ENCODE measurements at regions not wholly inside any gene's neighbourhood (a gene's known extent, or its start where the extent isn't known, plus 50 kb on each side); places are given as distances from the start of the nearest gene placed in this dataset.

DNA sequence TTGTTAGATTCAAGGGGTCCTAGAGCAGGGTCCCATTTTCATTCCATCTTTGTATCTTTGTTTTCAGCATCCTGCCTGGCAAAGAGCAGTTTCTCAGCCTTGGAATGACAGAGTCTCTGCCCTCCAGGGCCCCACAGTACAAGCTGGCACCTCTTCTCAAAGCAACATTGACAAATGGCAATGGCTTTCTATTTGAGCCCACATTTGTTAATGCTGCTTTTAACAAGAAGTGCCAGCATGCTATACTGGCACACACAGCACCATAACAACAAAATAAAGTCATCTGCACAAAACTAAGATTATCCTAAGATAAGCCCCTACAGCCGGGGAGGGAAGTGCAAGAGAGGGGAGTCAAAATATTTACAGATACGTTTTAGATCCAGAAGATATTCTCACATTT is 309.7 kb upstream of the C11orf87 start:
- 16 to 24% methylated on average over 2 of the region's 2 CpGs for WGBS, 2 donors
- no peak for DNase-seq
- TF ChIP-seq POLR2A (IDR thresholded peaks at IDR 0.05) = no peak
- TF ChIP-seq, protein P1, sequence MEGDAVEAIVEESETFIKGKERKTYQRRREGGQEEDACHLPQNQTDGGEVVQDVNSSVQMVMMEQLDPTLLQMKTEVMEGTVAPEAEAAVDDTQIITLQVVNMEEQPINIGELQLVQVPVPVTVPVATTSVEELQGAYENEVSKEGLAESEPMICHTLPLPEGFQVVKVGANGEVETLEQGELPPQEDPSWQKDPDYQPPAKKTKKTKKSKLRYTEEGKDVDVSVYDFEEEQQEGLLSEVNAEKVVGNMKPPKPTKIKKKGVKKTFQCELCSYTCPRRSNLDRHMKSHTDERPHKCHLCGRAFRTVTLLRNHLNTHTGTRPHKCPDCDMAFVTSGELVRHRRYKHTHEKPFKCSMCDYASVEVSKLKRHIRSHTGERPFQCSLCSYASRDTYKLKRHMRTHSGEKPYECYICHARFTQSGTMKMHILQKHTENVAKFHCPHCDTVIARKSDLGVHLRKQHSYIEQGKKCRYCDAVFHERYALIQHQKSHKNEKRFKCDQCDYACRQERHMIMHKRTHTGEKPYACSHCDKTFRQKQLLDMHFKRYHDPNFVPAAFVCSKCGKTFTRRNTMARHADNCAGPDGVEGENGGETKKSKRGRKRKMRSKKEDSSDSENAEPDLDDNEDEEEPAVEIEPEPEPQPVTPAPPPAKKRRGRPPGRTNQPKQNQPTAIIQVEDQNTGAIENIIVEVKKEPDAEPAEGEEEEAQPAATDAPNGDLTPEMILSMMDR (IDR thresholded peaks at IDR 0.05) = no peak
- H3K4me1 ChIP-seq = peaks cover 0 to 8% (median 0%) of the 10 kb centered on the region in 3 donors
- H3K27me3 ChIP-seq = no peaks in the 10 kb centered on the region
- H3K27ac ChIP-seq = no peak overlapping the region
- intact Hi-C loops (cut with DNase I) = no loop called here
- H3K9me3 ChIP-seq = no peaks in the 10 kb centered on the region
- no peaks in the 10 kb centered on the region for H3K36me3 ChIP-seq
- no peak overlapping the region for H3K4me3 ChIP-seq

DNA sequence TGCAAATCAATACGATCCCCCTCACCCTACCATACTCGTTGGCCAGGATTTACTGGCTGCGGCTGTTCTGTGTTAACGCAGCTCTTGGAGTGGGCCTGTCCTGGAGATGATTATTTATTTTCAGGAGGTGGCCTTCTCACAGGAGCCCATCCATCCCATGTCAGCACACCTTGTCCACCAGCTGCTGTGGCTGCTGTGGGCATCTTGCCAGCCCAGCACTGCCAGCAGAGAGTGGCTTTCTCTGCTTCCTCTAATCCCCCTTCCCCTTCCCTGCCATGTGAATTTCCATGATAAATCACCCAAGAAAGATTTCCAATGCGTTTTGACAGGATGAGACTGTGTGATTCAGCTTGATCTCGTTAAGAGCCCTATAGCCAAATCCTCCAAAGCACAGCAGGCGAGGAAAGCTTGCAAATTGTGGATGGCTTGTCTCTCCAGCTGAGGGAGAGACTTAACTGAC is 309.1 kb upstream of the C11orf87 start:
- Histone ChIP-seq H3K9me3 (no peaks in the 10 kb centered on the region), H3K27me3 (no peaks in the 10 kb centered on the region), H3K4me3 (no peak overlapping the region), H3K27ac (no peak overlapping the region), H3K36me3 (no peaks in the 10 kb centered on the region), H3K4me1 (peaks cover 0 to 8% (median 0%) of the 10 kb centered on the region in 3 donors)
- no peak for DNase-seq
- 24 to 29% methylated on average over 4 of the region's 7 CpGs for WGBS, 2 donors
- no peak for TF ChIP-seq POLR2A (IDR thresholded peaks at IDR 0.05)
- TF ChIP-seq, protein P1 (IDR thresholded peaks at IDR 0.05) = no peak
- intact Hi-C loops (cut with DNase I) = no loop called here

DNA sequence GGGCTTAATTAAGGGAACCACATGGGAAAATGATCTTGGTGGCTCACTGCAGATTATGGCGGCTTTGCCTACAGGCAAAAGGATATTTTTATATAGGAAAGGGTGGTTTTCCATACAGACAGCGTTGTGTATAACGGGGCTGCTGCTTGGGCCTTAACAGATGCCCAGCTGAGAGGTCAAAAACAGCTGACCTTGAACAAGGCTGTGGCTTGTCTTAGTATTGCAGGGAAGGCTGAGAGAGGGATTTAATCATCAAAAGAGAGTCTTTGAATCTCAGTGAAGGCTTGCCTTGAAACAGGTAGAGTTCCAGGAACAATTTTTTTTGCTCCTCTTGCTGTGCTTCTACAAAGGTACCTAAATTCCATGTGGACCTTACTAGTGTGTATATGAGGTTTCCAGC is 301.6 kb upstream of the C11orf87 start:
- Histone ChIP-seq H3K4me1 (no peaks in the 10 kb centered on the region), H3K4me3 (no peak overlapping the region), H3K36me3 (no peaks in the 10 kb centered on the region), H3K9me3 (no peaks in the 10 kb centered on the region), H3K27ac (no peak overlapping the region), H3K27me3 (no peaks in the 10 kb centered on the region)
- intact Hi-C loops (cut with DNase I) = no loop called here
- no peak for DNase-seq
- TF ChIP-seq POLR2A (IDR thresholded peaks at IDR 0.05) = no peak
- TF ChIP-seq, protein P1 (IDR thresholded peaks at IDR 0.05) = no peak
- WGBS, 2 donors = 78 to 87% methylated on average over 3 of the region's 3 CpGs

DNA sequence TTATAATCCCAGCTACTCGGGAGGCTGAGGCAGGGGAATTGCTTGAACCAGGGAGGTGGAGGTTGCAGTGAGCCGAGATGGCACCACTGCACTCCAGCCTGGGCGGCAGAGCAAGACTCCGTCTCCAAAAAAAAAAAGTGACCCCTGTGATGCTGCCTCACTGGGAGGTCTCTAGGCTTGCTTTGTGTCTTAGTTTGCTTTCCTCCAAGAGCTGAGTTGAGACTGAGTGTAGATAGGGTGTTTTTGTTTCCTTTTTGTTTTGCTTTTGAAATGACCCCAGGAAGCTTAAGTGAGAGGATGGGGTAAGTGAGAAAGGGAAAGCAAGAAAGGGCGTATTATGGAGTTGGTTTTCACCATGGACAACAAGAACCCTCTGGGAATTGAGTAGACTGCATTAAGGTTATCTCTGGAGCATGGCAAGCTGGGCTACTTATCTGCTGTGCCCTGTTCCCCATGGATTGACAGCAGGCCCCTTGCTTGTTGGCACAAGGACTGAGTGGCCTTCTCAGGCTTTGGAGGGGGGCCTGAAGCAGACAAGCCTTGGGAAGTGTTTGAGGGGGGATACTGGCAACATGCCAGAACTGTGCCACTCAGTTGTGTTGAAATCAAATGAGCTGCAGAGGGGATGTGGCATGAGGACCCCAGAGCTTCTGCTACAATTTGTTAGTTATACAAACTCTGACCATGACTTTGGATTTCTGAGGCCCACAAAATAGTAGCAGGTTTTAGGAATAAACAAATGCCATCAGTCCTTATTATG is 300.6 kb upstream of the C11orf87 start:
- H3K36me3 ChIP-seq = no peaks in the 10 kb centered on the region
- DNase-seq = no peak

More for the DNA sequence above, 300.6 kb upstream of the C11orf87 start:
- TF ChIP-seq, protein P1 (IDR thresholded peaks at IDR 0.05) = no peak
- TF ChIP-seq POLR2A (IDR thresholded peaks at IDR 0.05) = no peak
- Histone ChIP-seq H3K27ac (no peak overlapping the region), H3K4me1 (no peaks in the 10 kb centered on the region), H3K4me3 (no peak overlapping the region), H3K9me3 (no peaks in the 10 kb centered on the region), H3K27me3 (no peaks in the 10 kb centered on the region)
- 92 to 93% methylated on average over 5 of the region's 5 CpGs for WGBS, 2 donors
- intact Hi-C loops (cut with DNase I) = no loop called here

All from esophagus squamous epithelium (tissue), 5 donors.